HCT116 (cell line): ENCODE measurements at regions not wholly inside any gene's neighbourhood (a gene's known extent, or its start where the extent isn't known, plus 50 kb on each side); places are given as distances from the start of the nearest gene placed in this dataset.

Source experiments
- ATAC-seq: fragments of 200-7000 bp; cut with Tn5 transposase; 2 replicates; pipeline ENCODE4 v1.9.1; 2020; ENCODE audit warnings: mild to moderate bottlenecking, moderate library complexity
- BruUV-seq: library from RNA; stranded (reverse); fragments of 400-500 nt; replicated peaks from 2 replicates; lab custom pipeline; 2021; lab: Mats Ljungman, UMichigan
- CTCF ChIA-PET: fragments of 300-600 bp; sonication (Branson Sonifier 250); formaldehyde crosslinking; loops from one replicate; lab custom pipeline; 2021; ENCODE audit warnings: antibody characterized with exemption; lab: Charles Lee
- POLR2A ChIA-PET: fragments of 300-600, 350-600 bp; sonication (Branson Sonifier 250); formaldehyde crosslinking; loops from one replicate; lab custom pipeline; 2021; ENCODE audit warnings: antibody characterized with exemption; lab: Charles Lee
- RAD21 ChIA-PET, 2 experiments: fragments of 300-600 bp; sonication (Branson Sonifier 250); formaldehyde crosslinking; loops; one replicate each; lab custom pipeline; 2023; ENCODE audit warnings: low total read pairs in 2 of 2; ENCODE audit not compliant: uncharacterized antibody in 2 of 2, unreplicated experiment in 2 of 2, low non-redundant PET in 1 of 2; lab: Charles Lee
- DNase-seq: peaks from one replicate; pipeline ENCODE4 v3.0.0-alpha.2; 2010; ENCODE audit warnings: low read depth, low spot score
- H2AFZ ChIP-seq: fragments of 200-600 bp; shearing (Covaris generic), sonication (generic); 2 replicates; pipeline ENCODE4 v1.6.1; 2017; ENCODE audit warnings: low read depth, mixed run types, mixed read lengths, antibody characterized with exemption, low read length; ENCODE audit not compliant: poor library complexity, severe bottlenecking
- H3K27ac ChIP-seq: 2 replicates; pipeline ENCODE4 v1.5.1; 2012; ENCODE audit warnings: low read depth, low read length
- H3K27me3 ChIP-seq: fragments of 200-600 bp; sonication (generic); 2 replicates; pipeline ENCODE4 v1.6.1; 2016; ENCODE audit warnings: mixed run types, low read length, mixed read lengths; ENCODE audit not compliant: insufficient read depth
- H3K36me3 ChIP-seq, 2 experiments: fragments of 200-500 bp in 1 of 2; fragments of 200-600 bp in 1 of 2; sonication (Bioruptor generic) in 1 of 2; sonication (generic) in 1 of 2; 2 replicates each; pipeline versions ENCODE4 v1.5.1 to v1.6.1; 2014 to 2016; ENCODE audit warnings: low read length in 2 of 2, inconsistent platforms in 1 of 2, mixed read lengths in 1 of 2, mixed run types in 1 of 2; ENCODE audit not compliant: insufficient read depth in 2 of 2, control insufficient read depth in 1 of 2
- H3K4me1 ChIP-seq, 2 experiments: fragments of 200-600 bp in 1 of 2; sonication (generic) in 1 of 2; 2 replicates each; pipeline versions ENCODE4 v1.5.1 to v1.6.1; 2012 to 2017; ENCODE audit warnings: low read length in 2 of 2, inconsistent platforms in 1 of 2, mild to moderate bottlenecking in 1 of 2, mixed read lengths in 1 of 2, mixed run types in 1 of 2, moderate library complexity in 1 of 2; ENCODE audit not compliant: insufficient read depth in 2 of 2, control insufficient read depth in 1 of 2
- H3K4me2 ChIP-seq: fragments of 200-600 bp; sonication (generic); 2 replicates; pipeline ENCODE4 v1.6.1; 2017; ENCODE audit warnings: mixed run types, low read length, mixed read lengths
- H3K4me3 ChIP-seq, 2 experiments: fragments of 200-600 bp in 1 of 2; sonication (generic) in 1 of 2; replicated peaks in 1 of 2; 2 replicates each; pipeline ENCODE4 v1.5.1; 2011 to 2016; ENCODE audit warnings: low read length in 2 of 2, control low read depth in 1 of 2, low read depth in 1 of 2, mild to moderate bottlenecking in 1 of 2, mixed read lengths in 1 of 2, mixed run types in 1 of 2
- H3K79me2 ChIP-seq: fragments of 200-600 bp; sonication (generic); 2 replicates; pipeline ENCODE4 v1.6.1; 2017; ENCODE audit warnings: mild to moderate bottlenecking, mixed run types, low read length, moderate library complexity, mixed read lengths; ENCODE audit not compliant: insufficient read depth
- H3K9ac ChIP-seq: fragments of 200-600 bp; sonication (generic); 2 replicates; pipeline ENCODE4 v1.6.1; 2016; ENCODE audit warnings: low read length, mixed read lengths
- H3K9me2 ChIP-seq: fragments of 200-600 bp; sonication (generic), shearing (Covaris generic); 2 replicates; pipeline ENCODE4 v1.6.1; 2017; ENCODE audit warnings: mixed run types, mild to moderate bottlenecking, moderate library complexity; ENCODE audit not compliant: insufficient read depth
- H3K9me3 ChIP-seq, 2 experiments: fragments of 200-500 bp in 1 of 2; fragments of 200-600 bp in 1 of 2; sonication (Bioruptor generic) in 1 of 2; sonication (generic) in 1 of 2; 2 replicates each; pipeline ENCODE4 v1.6.1; 2014 to 2017; ENCODE audit warnings: low read length in 2 of 2, mixed read lengths in 2 of 2, inconsistent platforms in 1 of 2, low read depth in 1 of 2, mild to moderate bottlenecking in 1 of 2, mixed run types in 1 of 2, moderate library complexity in 1 of 2; ENCODE audit not compliant: control insufficient read depth in 1 of 2, insufficient read depth in 1 of 2
- H4K20me1 ChIP-seq: fragments of 200-600 bp; sonication (generic), shearing (Covaris generic); 2 replicates; pipeline ENCODE4 v1.6.1; 2017; ENCODE audit warnings: mixed run types, mild to moderate bottlenecking, moderate library complexity; ENCODE audit not compliant: insufficient read depth
- CBX3 ChIP-seq: IDR thresholded peaks from 2 replicates; pipeline ENCODE4 v1.6.1; 2012; ENCODE audit warnings: low read depth
- EGR1 ChIP-seq: IDR thresholded peaks from 2 replicates; pipeline ENCODE4 v1.6.1; 2012; ENCODE audit warnings: low read depth
- ELF1 ChIP-seq: IDR thresholded peaks from 2 replicates; pipeline ENCODE4 v1.6.1; 2012; ENCODE audit warnings: low read depth, borderline replicate concordance
- JUND ChIP-seq: IDR thresholded peaks from 2 replicates; pipeline ENCODE4 v1.6.1; 2012
- POLR2A ChIP-seq: IDR thresholded peaks from 2 replicates; pipeline ENCODE4 v1.7.0; 2011; ENCODE audit warnings: borderline replicate concordance; ENCODE audit not compliant: insufficient read depth, insufficient read length; ENCODE audit errors: extremely low read depth
- SIN3A ChIP-seq: IDR thresholded peaks from 2 replicates; pipeline ENCODE4 v1.6.1; 2012; ENCODE audit warnings: low read depth
- SP1 ChIP-seq: IDR thresholded peaks from 2 replicates; pipeline ENCODE4 v1.6.1; 2012; ENCODE audit warnings: low read depth
- SRF ChIP-seq: IDR thresholded peaks from 2 replicates; pipeline ENCODE4 v1.6.1; 2012; ENCODE audit warnings: low read depth
- TCF7L2 ChIP-seq: IDR thresholded peaks from 2 replicates; pipeline ENCODE4 v1.7.0; 2011; ENCODE audit warnings: borderline replicate concordance, inconsistent platforms; ENCODE audit not compliant: insufficient read depth, insufficient read length; ENCODE audit errors: extremely low read depth
- YY1 ChIP-seq: IDR thresholded peaks from 2 replicates; pipeline ENCODE4 v1.6.1; 2011; ENCODE audit warnings: low read length, low read depth, moderate library complexity, mild to moderate bottlenecking; ENCODE audit not compliant: insufficient replicate concordance; ENCODE audit errors: extremely low read depth
- ZNF274 ChIP-seq: fragments of 200-500 bp; sonication (Bioruptor generic); IDR thresholded peaks from 2 replicates; pipeline ENCODE4 v1.6.1; 2014; ENCODE audit warnings: mild to moderate bottlenecking, low read depth, low read length, inconsistent platforms
- intact Hi-C: fragments of 100-400 bp; cut with micrococcal nuclease; formaldehyde crosslinking; loops from 2 replicates; pipeline ENCODE4 v1.10.0; 2022
- TF ChIP-seq, protein P1 (sequence below): IDR thresholded peaks from 2 replicates; pipeline ENCODE4 v1.6.1; 2012
- TF ChIP-seq, protein P2 (sequence below): IDR thresholded peaks from 2 replicates; pipeline ENCODE4 v1.6.1; 2011; ENCODE audit warnings: mild to moderate bottlenecking, low read length, moderate library complexity; ENCODE audit not compliant: insufficient replicate concordance; ENCODE audit errors: extremely low read depth
- TF ChIP-seq, protein P3 (sequence below), 3 experiments: fragments of 200-600 bp in 1 of 3; sonication (generic) in 1 of 3; IDR thresholded peaks in 2 of 3; conservative IDR thresholded peaks in 1 of 3; 2 replicates each; pipeline ENCODE4 v1.5.1; 2012 to 2017; ENCODE audit warnings: low read depth in 2 of 3, low read length in 2 of 3, antibody characterized with exemption in 1 of 3, borderline replicate concordance in 1 of 3, control low read depth in 1 of 3, mild to moderate bottlenecking in 1 of 3, mixed read lengths in 1 of 3, mixed run types in 1 of 3, moderate library complexity in 1 of 3; ENCODE audit not compliant: insufficient read depth in 1 of 3

DNA sequence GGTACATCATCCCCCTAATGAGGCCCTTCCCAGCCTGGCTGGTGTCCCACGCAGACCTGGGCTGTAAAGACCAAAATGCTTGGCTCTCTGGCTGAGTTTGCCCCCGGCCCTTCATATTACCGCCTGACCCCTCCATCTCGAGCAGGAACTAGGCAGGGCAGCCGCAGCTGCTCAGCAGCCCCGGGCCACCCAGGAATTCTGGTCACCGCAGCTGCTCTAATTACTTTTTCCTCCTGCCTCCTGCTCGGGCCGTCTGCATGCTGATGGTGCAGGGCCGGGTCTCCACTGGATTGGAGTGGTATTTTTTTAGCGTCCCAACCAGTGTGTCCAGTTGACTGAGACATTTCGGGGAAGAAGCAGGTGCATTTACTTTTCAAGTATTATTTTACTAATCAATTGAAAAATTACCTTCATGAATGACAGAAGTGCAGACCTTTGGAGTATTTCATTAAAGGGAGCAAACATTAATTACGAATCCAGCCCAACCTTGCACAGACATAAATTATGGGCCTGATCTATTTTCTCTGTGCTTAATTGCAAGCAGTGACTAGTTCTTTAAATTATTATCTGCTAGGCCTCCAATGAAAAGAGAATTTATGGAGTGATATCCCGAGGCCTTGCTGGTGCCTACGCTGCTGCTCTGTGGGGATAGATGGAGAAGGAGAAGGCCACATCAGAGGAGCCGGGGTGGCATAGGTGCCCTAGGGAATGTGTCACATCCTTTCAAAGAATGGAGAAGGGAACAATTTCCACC lies 176.2 kb downstream of the CYLD start (continued):
- TF ChIP-seq POLR2A (no peak), TCF7L2 (no peak), CBX3 (no peak), SRF (no peak), EGR1 (no peak), YY1 (no peak), ZNF274 (no peak), ELF1 (no peak)
- TF ChIP-seq, protein P1, sequence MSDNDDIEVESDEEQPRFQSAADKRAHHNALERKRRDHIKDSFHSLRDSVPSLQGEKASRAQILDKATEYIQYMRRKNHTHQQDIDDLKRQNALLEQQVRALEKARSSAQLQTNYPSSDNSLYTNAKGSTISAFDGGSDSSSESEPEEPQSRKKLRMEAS: no peak
- TF ChIP-seq, protein P2, sequence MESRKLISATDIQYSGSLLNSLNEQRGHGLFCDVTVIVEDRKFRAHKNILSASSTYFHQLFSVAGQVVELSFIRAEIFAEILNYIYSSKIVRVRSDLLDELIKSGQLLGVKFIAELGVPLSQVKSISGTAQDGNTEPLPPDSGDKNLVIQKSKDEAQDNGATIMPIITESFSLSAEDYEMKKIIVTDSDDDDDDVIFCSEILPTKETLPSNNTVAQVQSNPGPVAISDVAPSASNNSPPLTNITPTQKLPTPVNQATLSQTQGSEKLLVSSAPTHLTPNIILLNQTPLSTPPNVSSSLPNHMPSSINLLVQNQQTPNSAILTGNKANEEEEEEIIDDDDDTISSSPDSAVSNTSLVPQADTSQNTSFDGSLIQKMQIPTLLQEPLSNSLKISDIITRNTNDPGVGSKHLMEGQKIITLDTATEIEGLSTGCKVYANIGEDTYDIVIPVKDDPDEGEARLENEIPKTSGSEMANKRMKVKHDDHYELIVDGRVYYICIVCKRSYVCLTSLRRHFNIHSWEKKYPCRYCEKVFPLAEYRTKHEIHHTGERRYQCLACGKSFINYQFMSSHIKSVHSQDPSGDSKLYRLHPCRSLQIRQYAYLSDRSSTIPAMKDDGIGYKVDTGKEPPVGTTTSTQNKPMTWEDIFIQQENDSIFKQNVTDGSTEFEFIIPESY: no peak

DNA sequence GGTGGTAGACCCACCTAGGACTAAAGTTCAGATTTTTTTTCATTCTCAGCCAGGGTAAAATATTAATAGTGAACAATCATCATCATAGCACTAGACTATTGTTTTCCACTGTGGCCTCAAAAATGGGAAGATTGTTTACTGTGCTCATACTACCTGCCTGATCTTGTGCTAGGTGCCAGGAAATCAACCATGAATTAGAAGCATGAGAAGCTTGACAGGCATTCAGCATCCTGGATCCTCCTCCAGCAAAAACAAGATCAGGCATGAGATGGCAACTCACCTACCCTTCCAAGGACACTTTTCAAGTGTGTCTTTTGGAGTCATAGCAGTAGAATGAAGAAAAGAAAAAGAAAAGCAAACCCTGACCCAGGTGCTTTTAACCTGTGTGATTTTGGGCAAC lies 174.2 kb downstream of the CYLD start:
- H3K27ac ChIP-seq: no peak overlapping the region
- no peaks in the 10 kb centered on the region for H3K36me3 ChIP-seq
- ChIA-PET RAD21 (no interaction called here), CTCF (no interaction called here)
- ATAC-seq (no peak), DNase-seq (no peak)
- H3K4me3 ChIP-seq: no peak overlapping the region
- intact Hi-C loops: no loop called here
- H3K9me3 ChIP-seq: no peaks in the 10 kb centered on the region
- no peak overlapping the region for H3K9ac ChIP-seq
- no peaks in the 10 kb centered on the region for H3K79me2 ChIP-seq
- H4K20me1 ChIP-seq: no peaks in the 10 kb centered on the region
- no TSS peak for BruUV-seq
- H3K27me3 ChIP-seq: peaks cover 41% of the 10 kb centered on the region
- no peaks in the 10 kb centered on the region for H3K4me1 ChIP-seq
- no peak overlapping the region for H2AFZ ChIP-seq
- TF ChIP-seq SP1 (no peak), TCF7L2 (no peak), SIN3A (no peak), JUND (no peak)
- TF ChIP-seq, protein P3, sequence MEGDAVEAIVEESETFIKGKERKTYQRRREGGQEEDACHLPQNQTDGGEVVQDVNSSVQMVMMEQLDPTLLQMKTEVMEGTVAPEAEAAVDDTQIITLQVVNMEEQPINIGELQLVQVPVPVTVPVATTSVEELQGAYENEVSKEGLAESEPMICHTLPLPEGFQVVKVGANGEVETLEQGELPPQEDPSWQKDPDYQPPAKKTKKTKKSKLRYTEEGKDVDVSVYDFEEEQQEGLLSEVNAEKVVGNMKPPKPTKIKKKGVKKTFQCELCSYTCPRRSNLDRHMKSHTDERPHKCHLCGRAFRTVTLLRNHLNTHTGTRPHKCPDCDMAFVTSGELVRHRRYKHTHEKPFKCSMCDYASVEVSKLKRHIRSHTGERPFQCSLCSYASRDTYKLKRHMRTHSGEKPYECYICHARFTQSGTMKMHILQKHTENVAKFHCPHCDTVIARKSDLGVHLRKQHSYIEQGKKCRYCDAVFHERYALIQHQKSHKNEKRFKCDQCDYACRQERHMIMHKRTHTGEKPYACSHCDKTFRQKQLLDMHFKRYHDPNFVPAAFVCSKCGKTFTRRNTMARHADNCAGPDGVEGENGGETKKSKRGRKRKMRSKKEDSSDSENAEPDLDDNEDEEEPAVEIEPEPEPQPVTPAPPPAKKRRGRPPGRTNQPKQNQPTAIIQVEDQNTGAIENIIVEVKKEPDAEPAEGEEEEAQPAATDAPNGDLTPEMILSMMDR (IDR thresholded peaks at IDR 0.05 in 2 of 3, conservative IDR thresholded peaks at IDR 0.05 in 1 of 3; ENCODE audit: borderline replicate concordance in 1 of 3, insufficient read depth in 1 of 3, low read depth in 2 of 3, low read length in 2 of 3): no peak
- TF ChIP-seq, protein P2: no peak
- TF ChIP-seq, all 23 proteins: peak for 0
- no peaks in the 10 kb centered on the region for H3K9me2 ChIP-seq
- POLR2A ChIA-PET: no interaction called here
- no peak overlapping the region for H3K4me2 ChIP-seq
